ENCODE measurements at regions not wholly inside any gene's neighbourhood (a gene's known extent, or its start where the extent isn't known, plus 50 kb on each side); places are given as distances from the start of the nearest gene placed in this dataset.

DNA sequence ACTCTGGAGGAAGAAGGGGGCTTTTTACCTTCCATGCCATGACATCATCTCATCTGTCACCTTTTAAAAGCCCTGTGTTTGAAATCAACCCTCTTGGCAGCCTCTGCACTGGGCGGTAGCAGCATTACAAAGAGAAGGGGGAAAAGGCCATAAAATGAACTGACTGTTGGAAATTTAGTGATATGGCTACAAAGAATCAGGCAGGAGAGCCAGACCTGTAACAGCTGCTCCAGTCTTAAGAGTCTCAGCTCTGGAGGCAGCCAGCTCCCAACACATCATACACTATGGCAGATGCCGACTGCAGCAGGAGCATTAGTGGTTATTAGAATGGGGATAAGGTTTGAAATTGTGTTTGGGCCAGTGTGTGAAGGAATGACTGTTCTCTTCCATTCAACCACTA lies 257.5 kb downstream of the DMAC1 start:
- TF ChIP-seq POLR2A (IDR thresholded peaks at IDR 0.05) = no peak
- TF ChIP-seq, protein P1, sequence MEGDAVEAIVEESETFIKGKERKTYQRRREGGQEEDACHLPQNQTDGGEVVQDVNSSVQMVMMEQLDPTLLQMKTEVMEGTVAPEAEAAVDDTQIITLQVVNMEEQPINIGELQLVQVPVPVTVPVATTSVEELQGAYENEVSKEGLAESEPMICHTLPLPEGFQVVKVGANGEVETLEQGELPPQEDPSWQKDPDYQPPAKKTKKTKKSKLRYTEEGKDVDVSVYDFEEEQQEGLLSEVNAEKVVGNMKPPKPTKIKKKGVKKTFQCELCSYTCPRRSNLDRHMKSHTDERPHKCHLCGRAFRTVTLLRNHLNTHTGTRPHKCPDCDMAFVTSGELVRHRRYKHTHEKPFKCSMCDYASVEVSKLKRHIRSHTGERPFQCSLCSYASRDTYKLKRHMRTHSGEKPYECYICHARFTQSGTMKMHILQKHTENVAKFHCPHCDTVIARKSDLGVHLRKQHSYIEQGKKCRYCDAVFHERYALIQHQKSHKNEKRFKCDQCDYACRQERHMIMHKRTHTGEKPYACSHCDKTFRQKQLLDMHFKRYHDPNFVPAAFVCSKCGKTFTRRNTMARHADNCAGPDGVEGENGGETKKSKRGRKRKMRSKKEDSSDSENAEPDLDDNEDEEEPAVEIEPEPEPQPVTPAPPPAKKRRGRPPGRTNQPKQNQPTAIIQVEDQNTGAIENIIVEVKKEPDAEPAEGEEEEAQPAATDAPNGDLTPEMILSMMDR (IDR thresholded peaks at IDR 0.05) = no peak

All from right lobe of liver (tissue), 4 donors.